H4 (cell line): ENCODE measurements at regions not wholly inside any gene's neighbourhood (a gene's known extent, or its start where the extent isn't known, plus 50 kb on each side); places are given as distances from the start of the nearest gene placed in this dataset.

ENCODE experiments used
- DNase-seq: peaks from one replicate; pipeline ENCODE4 v3.0.0-alpha.2; 2015; ENCODE audit warnings: low spot score

- DNase-seq: no peak
These were observed 136.2 kb downstream of the TEX29 start for GRCh38 chr13:111456452-111457230.

GRCh38 chr13:111458001-111458531 is 137.6 kb downstream of the TEX29 start:
- DNase-seq: no peak

GRCh38 chr13:111458739-111459138 is 138.3 kb downstream of the TEX29 start:
- DNase-seq: no peak

- no peak for DNase-seq
These were observed 139.5 kb downstream of the TEX29 start for GRCh38 chr13:111459803-111460547.

GRCh38 chr13:111460548-111461444 is 140.4 kb downstream of the TEX29 start:
- peak; percentile 8 for DNase-seq

- DNase-seq: no peak
These were observed 141.2 kb downstream of the TEX29 start for GRCh38 chr13:111461445-111462149.

- no peak for DNase-seq
These were observed 141.9 kb downstream of the TEX29 start for GRCh38 chr13:111462221-111462764.

- DNase-seq: no peak
These were observed 142.5 kb downstream of the TEX29 start for GRCh38 chr13:111462944-111463343.

GRCh38 chr13:111467111-111467890 is 146.9 kb downstream of the TEX29 start:
- no peak for DNase-seq

- no peak for DNase-seq
These were observed 147.9 kb downstream of the TEX29 start for GRCh38 chr13:111468037-111468959.

GRCh38 chr13:111469450-111469849 is 149.0 kb downstream of the TEX29 start:
- DNase-seq: no peak

GRCh38 chr13:111469916-111470506 is 149.6 kb downstream of the TEX29 start:
- no peak for DNase-seq

GRCh38 chr13:111470933-111471332 is 150.5 kb downstream of the TEX29 start:
- DNase-seq: no peak

GRCh38 chr13:111472083-111472482 is 151.6 kb downstream of the TEX29 start:
- no peak for DNase-seq

- DNase-seq: no peak
These were observed 152.4 kb downstream of the TEX29 start for GRCh38 chr13:111472559-111473460.

GRCh38 chr13:111474136-111475002 is 153.9 kb downstream of the TEX29 start:
- peak; percentile 3 for DNase-seq

GRCh38 chr13:111475488-111475887 is 155.0 kb downstream of the TEX29 start:
- DNase-seq: no peak
